ENCODE measurements at regions not wholly inside any gene's neighbourhood (a gene's known extent, or its start where the extent isn't known, plus 50 kb on each side); places are given as distances from the start of the nearest gene placed in this dataset.
A peak's percentile ranks its signal among the peaks of the same experiment; 100 is the strongest.

DNA sequence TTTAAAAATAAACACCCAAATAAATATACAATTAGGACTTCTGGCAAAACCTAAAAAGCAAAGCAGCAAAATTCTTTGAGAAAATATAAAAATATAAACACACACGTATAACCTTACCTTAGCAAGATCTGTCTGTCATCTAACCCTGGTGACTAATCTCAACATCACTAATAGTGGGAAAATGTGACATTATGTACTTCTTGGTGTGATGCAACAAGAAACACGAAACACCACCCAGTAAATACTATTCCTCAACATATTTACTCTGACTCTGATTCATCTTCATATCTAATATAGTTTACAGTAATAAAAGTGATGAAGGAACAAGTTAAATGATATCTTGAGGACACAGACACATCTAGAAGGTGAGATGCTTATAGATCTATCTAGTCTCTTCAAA, 332.6 kb upstream of the MANEA start:
- DNase-seq: no peak

DNA sequence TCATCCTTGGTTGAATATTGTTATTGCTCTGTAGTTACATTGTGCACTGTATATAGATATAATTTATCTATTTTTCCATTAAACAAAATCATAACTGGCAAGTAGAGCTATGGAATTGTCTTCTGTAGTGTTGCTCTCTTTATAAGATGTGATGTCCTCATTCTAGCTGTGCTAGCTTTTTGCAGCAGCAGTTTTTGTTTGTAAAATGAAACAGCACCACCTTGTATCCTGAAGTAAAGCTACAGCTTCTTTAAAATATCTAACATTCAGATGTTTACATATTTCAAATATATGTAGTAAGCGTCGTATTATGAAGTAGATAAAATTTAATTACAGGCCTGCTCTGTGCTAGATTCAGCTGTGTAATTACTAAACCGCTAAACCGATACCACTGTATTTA, 328.8 kb upstream of the MANEA start:
- DNase-seq: peak; percentile 58

GRCh38 chr6:95249175-95249574, 328.2 kb upstream of the MANEA start:
- DNase-seq: peak; percentile 70

- no peak for DNase-seq
Observed at GRCh38 chr6:95249661-95250060, 327.7 kb upstream of the MANEA start.

GRCh38 chr6:95263840-95264239, 313.5 kb upstream of the MANEA start:
- no peak for DNase-seq

DNA sequence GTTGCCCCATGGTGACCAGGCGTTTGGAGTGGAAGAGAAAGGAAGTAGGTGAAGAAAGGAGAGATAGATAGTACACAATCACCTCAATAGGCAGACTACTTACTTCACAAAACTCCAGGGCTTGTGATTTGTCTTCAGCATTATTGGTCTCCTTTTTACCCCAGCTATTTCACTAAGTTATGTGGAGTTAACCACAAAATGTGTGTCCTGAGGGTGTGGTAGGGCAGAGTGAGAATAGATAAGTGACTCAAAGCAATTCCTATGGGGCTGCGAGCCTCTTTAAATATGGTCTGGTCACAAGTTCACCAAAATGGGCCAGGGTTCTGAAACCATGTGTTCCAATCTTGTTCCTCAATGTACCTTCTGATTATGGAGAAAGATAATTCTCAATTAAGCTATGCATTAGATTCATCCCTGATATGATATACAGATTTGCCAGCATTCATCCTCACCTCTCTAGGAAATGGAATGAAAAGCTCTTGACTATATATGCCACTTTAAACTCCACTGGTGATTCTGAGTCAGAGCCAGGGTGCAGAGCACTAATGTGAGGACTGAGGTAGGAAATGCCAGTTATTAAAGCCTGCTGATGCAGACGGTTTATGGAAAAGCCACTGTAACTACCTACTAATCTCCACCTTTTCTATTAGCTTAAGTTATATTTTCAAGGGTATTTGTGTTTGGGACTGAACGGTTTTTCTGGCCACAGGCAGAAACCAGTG, 310.6 kb upstream of the MANEA start:
- DNase-seq: no peak

GRCh38 chr6:95274686-95275235, 302.6 kb upstream of the MANEA start:
- no peak for DNase-seq

DNA sequence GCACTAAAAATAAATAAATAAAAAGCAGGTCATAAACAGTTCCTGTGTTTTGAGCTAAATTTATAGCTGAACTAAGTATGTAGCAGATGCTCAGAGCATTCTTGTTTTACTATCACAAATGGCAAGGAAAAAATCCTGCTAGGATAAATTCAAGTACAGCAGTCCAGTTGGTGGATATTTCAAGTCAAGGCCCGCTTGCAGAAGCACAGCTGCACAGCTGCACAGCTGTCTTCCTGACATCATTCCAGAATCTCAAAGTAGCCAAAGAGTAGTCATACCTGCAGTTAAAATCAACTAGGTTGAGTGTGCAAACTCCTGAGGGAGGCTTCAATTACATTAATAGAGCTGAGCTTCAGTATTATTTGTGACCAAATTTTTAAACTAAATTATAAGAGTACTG, 297.7 kb upstream of the MANEA start:
- no peak for DNase-seq

DNA sequence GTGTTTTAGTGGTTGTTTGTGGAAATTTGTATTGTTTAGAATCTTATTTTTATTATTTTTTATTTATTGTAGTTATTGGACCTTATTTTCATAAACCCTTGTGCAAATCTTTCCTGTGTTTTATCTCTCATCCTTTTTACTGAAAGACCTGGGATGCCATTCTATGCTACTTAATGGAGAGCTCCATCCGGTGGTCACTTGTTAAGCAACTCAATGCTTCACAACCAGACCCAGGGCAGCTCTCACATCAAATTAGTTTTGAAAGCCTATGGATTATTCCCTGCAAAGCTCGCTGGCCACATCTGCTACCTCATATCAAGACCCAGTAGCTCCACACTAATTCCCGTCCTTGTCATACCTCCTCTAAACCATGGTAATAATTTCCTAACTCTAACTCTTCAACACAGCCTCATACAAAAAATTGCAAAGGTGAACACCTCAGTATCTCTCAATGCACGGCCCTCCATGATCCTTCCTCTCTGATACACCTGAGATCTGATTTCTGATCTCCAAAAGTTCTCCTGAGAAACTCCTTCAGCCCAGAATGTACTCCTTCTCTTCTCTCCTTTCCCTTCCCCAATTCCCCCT, 296.6 kb upstream of the MANEA start:
- peak; percentile 38 for DNase-seq

DNA sequence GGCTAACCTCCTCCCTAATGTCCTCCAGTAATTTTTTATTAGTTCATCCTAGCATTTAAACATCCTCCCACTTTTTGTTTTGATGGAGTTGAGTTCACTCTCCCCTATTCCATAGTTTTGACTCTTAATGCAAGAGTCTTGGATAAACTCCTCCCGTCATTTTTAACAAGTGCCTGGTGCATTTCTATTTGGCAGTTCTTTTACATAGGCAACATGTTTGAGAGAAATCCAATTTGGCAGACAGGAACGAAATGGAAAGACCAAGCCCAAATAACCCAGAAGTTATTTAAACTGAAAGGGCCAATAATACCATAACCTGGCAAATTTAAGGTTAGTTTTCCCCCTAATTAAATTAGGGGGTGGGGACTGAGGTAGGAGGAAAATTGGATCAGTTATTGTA, 291.5 kb upstream of the MANEA start:
- DNase-seq: no peak

- no peak for DNase-seq
Observed at GRCh38 chr6:95286874-95287273, 290.5 kb upstream of the MANEA start.

GRCh38 chr6:95288251-95288650, 289.1 kb upstream of the MANEA start:
- DNase-seq: no peak

GRCh38 chr6:95292011-95292410, 285.3 kb upstream of the MANEA start:
- no peak for DNase-seq

- DNase-seq: no peak
Observed at GRCh38 chr6:95293257-95293656, 284.1 kb upstream of the MANEA start.

GRCh38 chr6:95294043-95294442, 283.3 kb upstream of the MANEA start:
- DNase-seq: no peak

DNA sequence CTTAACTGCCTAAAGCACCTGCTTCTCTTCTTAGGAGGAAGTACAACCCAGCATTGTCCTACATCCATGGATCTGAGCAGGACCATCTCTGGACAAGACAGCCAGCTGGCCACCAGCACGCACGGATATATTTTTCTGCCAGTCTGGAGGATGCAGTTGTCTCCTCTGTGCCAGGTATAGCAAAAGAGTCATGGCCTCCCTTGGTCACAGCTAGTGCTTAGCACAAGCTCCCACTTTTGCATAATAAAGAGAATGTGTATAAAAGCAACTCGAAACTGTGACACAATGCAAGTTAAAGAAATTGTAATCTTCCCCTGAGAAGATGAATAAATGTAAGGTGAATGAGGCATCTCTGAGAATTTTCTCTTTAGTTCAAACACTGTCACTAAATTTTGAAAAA, 267.8 kb upstream of the MANEA start:
- DNase-seq: no peak

- DNase-seq: no peak
Observed at GRCh38 chr6:95318137-95318536, 259.2 kb upstream of the MANEA start.

DNA sequence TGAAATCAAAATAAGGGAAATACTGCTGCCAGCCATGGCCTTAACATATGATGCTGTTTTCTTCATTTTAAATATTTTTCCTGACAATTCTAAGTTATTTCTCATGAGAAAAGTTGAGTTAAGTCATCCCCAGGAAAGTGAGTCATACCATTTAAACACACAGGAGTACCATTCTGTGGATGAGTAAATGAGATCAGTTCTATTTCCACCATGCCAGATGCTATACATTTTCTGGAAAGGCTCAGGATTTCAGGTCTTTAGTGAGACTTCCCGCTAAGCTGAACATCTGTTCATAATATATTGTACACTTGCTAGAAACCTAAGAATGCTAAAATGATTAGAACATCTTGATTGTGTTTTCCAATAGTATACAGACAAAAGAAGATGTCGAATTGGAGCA, 256.2 kb upstream of the MANEA start:
- DNase-seq: peak; percentile 46

DNA sequence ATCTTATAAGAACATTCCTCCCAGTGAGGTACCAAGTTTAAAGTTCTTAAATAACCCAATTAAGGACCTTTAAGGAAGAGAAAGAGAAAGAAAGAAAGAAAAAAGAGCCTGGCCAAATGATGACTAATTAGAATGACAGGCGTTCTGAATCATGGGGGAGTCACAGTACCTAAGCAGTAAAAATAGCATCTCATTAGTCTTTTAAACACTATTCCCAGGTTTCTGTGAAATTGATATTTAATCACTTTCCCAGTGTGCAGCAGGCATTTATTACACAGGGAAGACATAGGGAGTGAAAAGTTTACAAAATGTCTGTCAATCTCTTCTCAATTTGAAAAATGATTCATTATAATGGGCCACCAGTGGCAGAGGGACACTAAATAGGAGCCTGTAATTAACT, 251.4 kb upstream of the MANEA start:
- peak; percentile 10 for DNase-seq

DNA sequence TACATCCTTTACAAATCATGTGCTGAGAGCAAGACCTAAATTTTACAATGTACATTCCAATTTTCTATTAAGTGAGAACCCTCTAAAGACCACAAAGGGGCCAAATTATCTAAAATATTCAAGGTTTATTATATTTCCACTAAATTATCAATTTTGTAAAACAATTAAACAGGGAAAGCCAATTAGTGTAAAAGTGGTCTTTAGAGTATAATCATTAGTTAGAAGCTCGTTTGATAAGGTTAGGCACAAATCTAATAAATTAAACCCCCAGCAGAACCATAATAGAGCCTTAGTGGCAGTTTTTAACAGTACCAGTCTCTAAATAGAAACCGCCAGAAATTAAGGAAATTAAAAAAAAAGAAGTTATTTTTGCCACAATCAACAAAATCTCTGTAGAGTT, 249.1 kb upstream of the MANEA start:
- no peak for DNase-seq

GRCh38 chr6:95352064-95352795, 225.1 kb upstream of the MANEA start:
- DNase-seq: no peak

DNA sequence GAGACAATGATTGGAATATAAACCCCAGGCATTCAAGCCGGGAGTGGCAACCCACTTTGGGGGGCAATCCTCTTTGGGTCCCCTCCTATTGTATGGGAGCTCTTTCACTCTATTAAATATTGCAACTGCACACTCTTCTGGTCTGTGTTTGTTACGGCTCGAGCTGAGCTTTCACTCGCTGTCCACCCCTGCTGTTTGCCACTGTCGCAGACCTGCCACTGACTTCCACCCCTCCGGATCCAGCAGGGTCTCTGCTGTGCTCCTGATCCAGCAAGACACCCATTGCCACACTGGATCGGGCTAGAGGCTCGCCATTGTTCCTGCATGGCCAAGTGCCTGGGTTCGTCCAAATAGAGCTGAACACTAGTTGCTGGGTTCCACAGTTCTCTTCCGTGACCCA, 222.8 kb upstream of the MANEA start:
- DNase-seq: no peak

GRCh38 chr6:95357380-95358020, 219.8 kb upstream of the MANEA start:
- DNase-seq: no peak

Data from fibroblast of skin of scalp (primary cell).